Middle frontal gyrus (tissue), 1 donor: ENCODE measurements at regions not wholly inside any gene's neighbourhood (a gene's known extent, or its start where the extent isn't known, plus 50 kb on each side); places are given as distances from the start of the nearest gene placed in this dataset.
"Not testable (repeated sequence)": the region's sequence is repeated elsewhere in the genome, so short reads cannot be mapped to it uniquely, and the experiment has no call there.

Source experiments
- DNase-seq: peaks from one replicate; pipeline ENCODE4 v3.0.0-alpha.2; 2015; ENCODE audit warnings: low spot score; ENCODE audit errors: extremely low spot score

DNA sequence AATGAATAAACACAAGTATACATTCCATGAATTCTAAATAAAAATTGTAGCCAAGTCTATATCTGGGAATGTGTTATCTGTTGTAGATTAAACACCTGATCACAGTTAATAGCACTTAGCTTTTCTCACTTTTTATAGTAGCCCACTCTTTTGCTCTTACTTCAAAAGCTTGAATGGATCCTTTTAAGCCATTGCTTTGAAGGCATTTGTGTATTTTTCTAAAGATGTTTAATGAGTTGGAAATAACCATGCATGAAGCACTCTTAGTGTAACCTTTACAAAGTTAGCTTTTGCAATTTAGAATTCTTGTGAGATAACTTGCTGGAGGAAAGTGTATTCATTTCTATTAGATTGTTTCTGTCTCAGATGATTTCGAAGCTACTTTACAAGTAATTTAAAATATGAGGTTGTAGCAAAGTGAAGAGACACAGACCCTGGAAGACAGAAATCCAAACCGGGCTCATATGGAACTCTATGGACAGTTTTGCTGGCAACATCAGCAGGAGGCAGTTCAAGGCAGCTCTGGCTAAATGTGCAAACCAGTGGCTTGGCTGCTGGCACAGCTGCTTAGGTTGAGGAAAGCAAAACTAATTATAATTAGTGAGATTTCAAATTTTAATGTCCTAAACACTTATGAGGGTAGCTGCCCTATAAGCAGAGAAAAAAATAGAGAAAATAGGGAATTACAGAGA lies 469.8 kb upstream of the ZEB2 start:
- DNase-seq, result no peak

GRCh38 chr2:144988591-144988990 lies 468.7 kb upstream of the ZEB2 start:
- DNase-seq, result no peak

DNA sequence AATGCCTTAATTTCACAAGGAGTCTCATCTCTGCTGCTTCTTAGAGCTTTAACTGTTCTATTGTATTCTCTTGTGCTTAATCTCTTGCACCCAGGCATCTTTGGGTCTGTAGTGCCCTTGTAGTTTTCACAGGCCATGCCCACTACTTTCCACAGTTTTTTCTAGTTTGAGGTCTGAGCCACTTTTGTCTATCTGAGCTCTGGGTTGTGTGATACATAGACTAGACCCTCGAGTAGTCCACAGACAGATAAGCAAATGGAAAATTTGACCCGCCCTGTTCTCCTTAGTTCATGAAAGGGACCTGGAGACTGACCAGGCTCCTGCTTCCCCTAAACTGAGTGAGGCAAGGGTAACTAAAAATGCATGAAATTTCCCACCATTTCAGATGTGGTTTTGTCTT lies 466.8 kb upstream of the ZEB2 start:
- DNase-seq, result no peak

DNA sequence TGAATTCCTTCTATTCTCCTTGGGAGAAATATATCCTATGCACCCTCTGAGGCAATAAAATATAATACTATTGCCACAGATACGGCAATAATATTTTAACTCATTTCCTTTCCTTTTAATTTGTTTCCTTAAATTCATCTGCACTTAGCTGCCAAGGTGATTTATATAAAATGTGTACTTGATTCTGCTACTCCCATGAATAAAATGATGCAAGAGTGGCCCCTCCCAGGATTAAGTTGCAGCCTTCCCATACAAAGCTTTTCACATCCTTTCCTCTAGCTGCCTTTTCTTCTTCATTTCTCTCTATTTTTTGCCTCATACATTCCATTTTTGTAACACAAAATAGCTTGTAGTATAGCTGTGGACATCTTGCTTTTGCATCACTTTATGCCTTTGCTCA lies 464.1 kb upstream of the ZEB2 start:
- DNase-seq, result no peak

- DNase-seq, result no peak
Observed at GRCh38 chr2:144983107-144983506, 463.2 kb upstream of the ZEB2 start.

- DNase-seq, result no peak
Observed at GRCh38 chr2:144982481-144982880, 462.6 kb upstream of the ZEB2 start.

DNA sequence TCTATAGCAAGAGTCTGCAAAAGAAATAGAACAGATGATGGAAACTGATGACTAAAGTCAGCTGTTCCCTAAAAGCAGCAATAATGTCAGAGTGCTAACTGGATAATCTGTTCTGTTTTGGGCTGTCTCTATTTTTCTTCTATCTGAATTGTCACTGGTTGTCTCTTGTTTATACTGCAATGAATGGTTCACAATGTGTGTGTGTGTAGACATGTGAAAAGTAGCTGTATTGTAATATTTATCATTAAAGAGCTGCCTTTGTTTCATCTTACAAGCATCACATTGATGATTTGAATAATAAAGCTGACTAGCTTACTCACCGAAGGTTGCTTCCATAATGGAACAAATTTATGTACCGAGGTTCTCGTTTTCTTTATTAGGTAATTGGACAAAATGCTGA lies 456.0 kb upstream of the ZEB2 start:
- peak; percentile 60 for DNase-seq

- DNase-seq, result no peak
Observed at GRCh38 chr2:144972676-144973075, 452.8 kb upstream of the ZEB2 start.

DNA sequence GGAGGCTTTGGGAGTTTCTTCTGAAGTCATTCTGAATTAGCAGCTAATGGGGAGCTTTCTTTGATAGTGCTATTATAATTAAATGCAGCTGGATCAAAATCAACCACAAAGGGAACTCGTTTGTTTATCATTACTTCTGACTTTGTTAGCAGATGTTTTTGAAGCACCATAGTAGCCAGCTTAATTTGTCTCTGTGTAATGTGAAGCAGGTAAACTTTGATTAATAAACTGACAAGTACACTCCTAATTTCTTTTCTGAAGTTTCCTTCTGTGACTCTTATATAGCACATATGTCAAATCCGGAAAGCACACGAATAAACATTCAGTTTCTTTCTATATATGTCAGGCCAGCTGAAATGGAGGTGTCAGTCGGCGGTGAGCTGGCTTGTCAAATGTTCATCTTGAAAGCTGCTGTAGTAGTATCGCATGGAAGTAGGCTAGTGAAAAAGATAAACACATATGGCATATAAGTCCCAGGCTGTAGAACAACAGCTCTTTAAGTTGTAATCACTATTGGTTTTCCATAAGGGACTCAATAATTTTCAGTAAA lies 451.9 kb upstream of the ZEB2 start:
- DNase-seq, result no peak

- not testable (repeated sequence) for DNase-seq
Observed at GRCh38 chr2:144970410-144970809, 450.5 kb upstream of the ZEB2 start.

- DNase-seq, result not testable (repeated sequence)
Observed at GRCh38 chr2:144969564-144969963, 449.6 kb upstream of the ZEB2 start.

- no peak for DNase-seq
Observed at GRCh38 chr2:144967961-144968360, 448.0 kb upstream of the ZEB2 start.

- no peak for DNase-seq
Observed at GRCh38 chr2:144965172-144965571, 445.3 kb upstream of the ZEB2 start.

GRCh38 chr2:144963031-144963430 lies 443.1 kb upstream of the ZEB2 start:
- DNase-seq, result no peak

GRCh38 chr2:144959416-144959815 lies 439.5 kb upstream of the ZEB2 start:
- DNase-seq, result no peak

GRCh38 chr2:144950899-144951560 lies 431.1 kb upstream of the ZEB2 start:
- no peak for DNase-seq

DNA sequence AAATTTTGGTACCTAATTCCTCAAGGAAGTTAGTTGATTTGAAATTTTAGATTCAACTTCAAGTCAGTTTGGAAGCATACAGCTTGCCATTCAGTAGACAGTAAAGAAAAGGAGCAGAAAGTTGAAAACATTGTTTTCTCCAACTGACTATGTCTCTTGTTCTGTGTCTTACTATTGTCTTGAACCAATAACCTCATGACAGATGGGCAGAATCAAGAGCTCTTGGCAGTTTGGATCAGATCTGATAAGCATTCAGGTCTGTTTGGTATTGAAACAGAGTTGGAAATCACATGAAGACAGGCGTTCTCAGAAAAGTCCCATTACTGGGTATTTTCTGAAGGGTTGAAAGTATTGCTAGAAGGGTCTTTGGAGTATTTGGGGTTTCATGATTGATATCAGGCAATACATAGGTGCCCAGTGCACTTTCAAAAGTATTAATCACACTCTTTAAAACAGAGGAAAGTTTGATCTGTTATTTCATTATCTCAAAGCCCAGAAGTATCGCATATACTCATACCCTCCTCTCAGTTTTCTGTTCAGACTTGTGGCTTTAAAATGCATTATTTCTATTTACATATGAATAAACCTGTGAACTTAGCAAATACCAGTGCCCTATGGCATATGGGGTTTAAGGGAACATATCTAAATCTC lies 428.4 kb upstream of the ZEB2 start:
- no peak for DNase-seq

DNA sequence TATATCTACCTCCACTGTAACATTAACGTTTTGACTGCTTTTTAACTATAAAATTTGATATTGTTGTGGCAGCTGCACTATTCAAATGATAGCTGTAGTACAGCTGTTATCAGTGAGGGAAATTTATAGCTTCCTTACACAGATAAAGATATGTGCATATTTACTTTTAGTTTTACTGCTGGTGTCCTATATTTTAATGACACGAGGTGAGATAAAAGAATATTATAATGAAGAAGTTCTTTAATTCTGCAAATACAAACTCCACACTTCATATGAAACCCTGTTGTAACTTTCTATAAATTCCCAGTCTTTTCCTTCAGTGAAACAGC lies 427.8 kb upstream of the ZEB2 start:
- no peak for DNase-seq

DNA sequence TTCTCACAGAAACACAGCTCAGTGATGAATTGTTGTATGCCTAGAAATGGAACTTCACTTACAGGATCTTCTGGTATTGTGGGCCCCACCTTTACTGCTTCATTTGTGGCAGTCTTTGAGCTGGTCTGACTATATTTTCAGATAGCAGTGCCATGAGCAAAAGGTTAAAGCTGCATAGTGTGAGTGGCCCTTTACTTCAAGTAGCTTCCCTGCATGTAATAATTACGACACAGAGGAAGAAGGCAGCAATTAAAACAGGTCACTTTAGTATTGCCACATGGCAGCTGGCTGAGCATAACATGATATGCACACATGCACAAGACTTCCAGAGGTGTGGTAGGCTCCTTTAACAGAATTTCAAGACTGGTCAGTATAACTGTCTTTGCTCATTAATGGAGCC lies 426.3 kb upstream of the ZEB2 start:
- no peak for DNase-seq

DNA sequence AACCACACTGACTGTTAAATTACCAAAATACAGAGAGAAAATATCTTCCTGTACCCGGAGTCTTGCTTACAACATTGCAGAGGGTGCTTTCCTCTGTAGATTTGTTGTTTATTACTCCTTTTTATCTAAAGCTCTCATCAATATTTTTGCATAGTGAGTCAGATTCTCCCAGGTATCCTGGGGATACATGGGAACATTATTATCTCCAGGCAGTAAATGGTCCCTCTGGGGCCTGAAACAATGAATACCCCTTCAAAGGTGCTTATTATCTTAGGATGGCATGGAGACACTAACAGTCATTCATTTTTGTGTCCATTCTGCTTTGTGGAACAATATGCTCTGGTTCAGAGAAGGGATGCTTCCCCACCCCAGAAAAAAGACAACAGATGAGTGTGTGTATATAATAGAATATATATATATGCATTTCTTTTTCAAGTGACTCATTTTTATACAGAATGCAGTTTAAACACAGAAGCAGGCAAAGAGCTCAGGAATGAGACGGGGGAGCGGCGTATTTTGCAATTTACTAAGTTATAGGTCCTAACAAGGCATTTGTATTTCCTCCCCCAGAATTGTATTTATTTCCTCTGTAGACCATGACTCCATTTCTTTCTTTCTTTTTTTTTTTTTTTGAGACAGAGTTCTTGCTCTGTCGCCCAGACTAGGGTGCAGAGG lies 424.8 kb upstream of the ZEB2 start:
- DNase-seq, result no peak

DNA sequence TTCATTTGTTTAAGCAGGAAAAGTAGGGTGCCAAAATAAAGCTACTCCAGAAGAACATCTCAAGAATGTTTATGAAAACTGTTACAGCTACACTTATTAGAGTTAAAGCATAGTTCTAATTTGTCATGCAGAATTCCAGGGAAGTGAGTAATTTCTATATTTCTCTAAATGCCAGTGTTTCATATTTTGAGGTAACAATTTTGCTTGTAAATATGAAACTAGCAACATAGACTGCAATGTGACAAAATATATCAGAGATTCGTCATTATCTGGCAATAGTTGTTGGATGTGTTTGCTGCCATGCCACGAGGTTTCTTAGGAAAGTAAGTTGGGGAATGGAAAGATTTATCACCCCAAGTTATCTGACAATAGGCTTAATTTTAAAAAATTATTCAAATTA lies 424.1 kb upstream of the ZEB2 start:
- no peak for DNase-seq

DNA sequence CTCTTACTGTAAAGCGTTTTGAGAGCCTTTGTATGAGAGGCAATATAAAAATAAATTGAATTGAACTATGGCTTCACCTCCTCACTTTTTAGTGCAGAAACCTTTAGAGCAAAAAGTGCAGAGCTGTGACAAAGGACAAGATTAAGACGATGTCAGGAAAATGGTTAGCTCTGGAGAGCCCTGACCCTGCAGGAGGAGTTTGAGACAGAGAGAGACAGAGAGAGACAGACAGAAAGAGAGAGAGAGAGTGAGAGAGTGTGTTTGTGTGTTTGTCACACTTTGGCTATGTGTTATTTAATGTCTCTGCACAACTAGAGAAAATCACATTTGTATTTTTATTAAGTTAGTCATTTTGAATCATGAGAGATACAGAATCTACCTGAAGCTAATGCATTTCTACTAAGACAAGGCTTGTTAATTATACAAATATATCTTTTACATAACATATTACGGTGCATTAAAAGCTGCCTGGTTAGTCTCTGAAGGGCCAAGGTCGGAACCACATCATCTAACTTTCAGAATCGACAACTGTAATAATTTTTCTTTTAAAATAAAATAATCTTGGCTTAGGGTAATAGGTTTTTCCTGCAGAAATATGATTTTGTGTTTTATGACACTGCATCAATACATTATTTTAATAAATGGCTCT lies 423.5 kb upstream of the ZEB2 start:
- DNase-seq, result no peak
